ENCODE measurements at regions not wholly inside any gene's neighbourhood (a gene's known extent, or its start where the extent isn't known, plus 50 kb on each side); places are given as distances from the start of the nearest gene placed in this dataset.

GRCh38 chr15:38769492-38769891, 204.9 kb upstream of the RASGRP1 start:
- TF ChIP-seq EP300 (IDR thresholded peaks at IDR 0.05; ENCODE audit: low read depth) = no peak
- TF ChIP-seq CTCF (IDR thresholded peaks at IDR 0.05) = no peak

All from transverse colon (tissue), 3 donors.